GM12892 (cell line): ENCODE measurements at regions not wholly inside any gene's neighbourhood (a gene's known extent, or its start where the extent isn't known, plus 50 kb on each side); places are given as distances from the start of the nearest gene placed in this dataset.

Source experiments
- DNase-seq: peaks from one replicate; pipeline ENCODE4 v3.0.0; 2011; ENCODE audit not compliant: insufficient read length
- FAIRE-seq: peaks from 2 replicates; lab custom pipeline; 2011; peaks lifted over from hg19 to GRCh38; lab: Jason Lieb, UNC
- POLR2A ChIP-seq: IDR thresholded peaks from 2 replicates; pipeline ENCODE4 v1.6.1; 2011; ENCODE audit warnings: low read depth, low read length, control low read depth
- POLR2AphosphoS5 ChIP-seq: IDR thresholded peaks from 2 replicates; pipeline ENCODE4 v1.6.1; 2011; ENCODE audit warnings: low read depth, low read length, control low read depth
- TAF1 ChIP-seq: IDR thresholded peaks from 2 replicates; pipeline ENCODE4 v1.6.1; 2011; ENCODE audit warnings: low read depth, mild to moderate bottlenecking, control low read depth, low read length, borderline replicate concordance

- DNase-seq, result no peak
- FAIRE-seq, result no peak
- TF ChIP-seq POLR2A, result no peak
- TF ChIP-seq TAF1, result no peak
Measured at GRCh38 chr10:28250782-28251181, 52.1 kb downstream of the MPP7 start.

- DNase-seq (no peak), FAIRE-seq (no peak)
- no peak for TF ChIP-seq TAF1
- TF ChIP-seq POLR2AphosphoS5, result no peak
- TF ChIP-seq POLR2A, result no peak
Measured at GRCh38 chr10:28250358-28250757, 52.5 kb downstream of the MPP7 start.

GRCh38 chr10:28249512-28249911 is 53.4 kb downstream of the MPP7 start:
- FAIRE-seq, result no peak
- DNase-seq, result no peak
- TF ChIP-seq TAF1, result no peak
- TF ChIP-seq POLR2AphosphoS5, result no peak
- no peak for TF ChIP-seq POLR2A

DNA sequence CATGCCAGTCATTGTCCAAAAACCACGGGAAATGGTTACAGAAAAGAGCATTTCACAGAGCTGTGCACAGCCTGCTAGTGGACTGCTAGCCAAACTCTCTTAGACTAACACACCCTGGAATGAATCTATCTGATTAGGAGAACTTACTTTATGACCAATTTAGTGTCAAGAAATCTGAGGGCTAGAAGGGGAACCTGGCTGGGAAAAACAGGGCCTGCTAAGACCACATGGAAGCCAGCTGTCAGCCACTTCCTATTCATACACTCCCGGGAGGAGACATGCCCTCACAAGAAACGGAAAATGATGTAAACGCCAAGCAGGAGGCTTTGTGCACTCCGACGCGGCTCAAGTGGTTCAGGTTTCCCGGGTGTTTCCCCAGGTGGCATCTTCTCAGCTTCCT is 54.8 kb downstream of the MPP7 start:
- TF ChIP-seq POLR2AphosphoS5 (no peak), POLR2A (no peak), TAF1 (no peak)
- no peak for FAIRE-seq
- no peak for DNase-seq

- TF ChIP-seq POLR2AphosphoS5 (no peak), POLR2A (no peak), TAF1 (no peak)
- DNase-seq (no peak), FAIRE-seq (no peak)
Measured at GRCh38 chr10:28246023-28246422, 56.8 kb downstream of the MPP7 start.

GRCh38 chr10:28243923-28244322 is 58.9 kb downstream of the MPP7 start:
- FAIRE-seq (no peak), DNase-seq (no peak)
- TF ChIP-seq POLR2A (no peak), POLR2AphosphoS5 (no peak), TAF1 (no peak)

- FAIRE-seq, result no peak
- no peak for DNase-seq
- no peak for TF ChIP-seq TAF1
- no peak for TF ChIP-seq POLR2AphosphoS5
- TF ChIP-seq POLR2A, result no peak
Measured at GRCh38 chr10:28242555-28243204, 60.2 kb downstream of the MPP7 start.

DNA sequence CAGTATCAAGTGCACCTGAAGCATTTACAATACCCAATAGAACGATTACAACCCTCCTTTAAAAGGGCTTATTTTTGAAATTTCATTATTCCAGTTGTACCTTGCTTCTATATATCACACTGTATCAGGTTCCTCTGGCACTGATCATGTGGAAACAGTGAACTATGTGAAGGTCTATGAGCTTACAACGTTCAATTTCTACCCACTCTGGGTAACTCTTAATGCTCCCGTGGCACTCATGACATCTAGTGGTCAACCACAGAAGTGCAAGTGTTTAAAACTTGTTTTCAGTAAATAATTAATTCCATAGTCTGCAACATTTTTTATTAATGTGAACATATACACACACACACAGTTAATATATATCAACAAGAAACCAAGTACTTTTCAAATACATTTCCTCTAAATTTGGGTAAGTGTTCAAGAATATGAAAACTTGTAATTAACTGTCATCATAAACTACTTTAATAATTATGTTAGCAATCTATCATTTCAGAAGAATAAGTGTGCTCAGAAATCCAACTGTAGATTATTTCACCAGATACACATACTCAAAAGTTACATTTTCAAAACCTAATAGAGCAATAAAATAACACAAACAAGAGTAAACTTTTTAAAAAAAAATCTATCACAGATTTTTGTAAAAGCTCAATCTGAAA is 61.0 kb downstream of the MPP7 start:
- TF ChIP-seq POLR2A, result no peak
- TF ChIP-seq POLR2AphosphoS5, result no peak
- no peak for TF ChIP-seq TAF1
- FAIRE-seq, result no peak
- DNase-seq, result no peak

GRCh38 chr10:28240400-28240799 is 62.5 kb downstream of the MPP7 start:
- FAIRE-seq (no peak), DNase-seq (no peak)

DNA sequence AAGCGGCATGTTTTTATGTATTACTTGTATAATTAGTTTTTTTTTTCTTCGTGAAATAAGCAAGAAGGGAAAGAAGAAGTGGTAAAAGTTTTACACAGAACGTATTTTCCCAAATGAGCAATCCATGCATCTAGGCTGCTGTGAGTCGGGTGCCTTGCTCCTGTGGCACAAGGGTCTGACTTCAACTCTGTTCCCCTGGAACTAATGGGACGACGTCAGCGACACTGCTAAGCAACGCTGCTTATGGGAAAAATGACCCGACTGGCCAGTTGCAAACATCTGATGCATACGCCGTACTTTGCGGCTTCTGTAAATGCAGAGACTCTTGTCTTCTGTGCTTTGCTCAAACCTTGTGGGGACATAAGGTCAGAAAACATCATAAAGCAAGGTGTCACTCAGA is 66.3 kb downstream of the MPP7 start:
- TF ChIP-seq POLR2AphosphoS5, result no peak
- no peak for TF ChIP-seq TAF1
- TF ChIP-seq POLR2A, result no peak
- FAIRE-seq (no peak), DNase-seq (no peak)

More at GRCh38 chr10:28240400-28240799, 62.5 kb downstream of the MPP7 start:
- no peak for TF ChIP-seq POLR2AphosphoS5
- no peak for TF ChIP-seq TAF1
- no peak for TF ChIP-seq POLR2A

DNA sequence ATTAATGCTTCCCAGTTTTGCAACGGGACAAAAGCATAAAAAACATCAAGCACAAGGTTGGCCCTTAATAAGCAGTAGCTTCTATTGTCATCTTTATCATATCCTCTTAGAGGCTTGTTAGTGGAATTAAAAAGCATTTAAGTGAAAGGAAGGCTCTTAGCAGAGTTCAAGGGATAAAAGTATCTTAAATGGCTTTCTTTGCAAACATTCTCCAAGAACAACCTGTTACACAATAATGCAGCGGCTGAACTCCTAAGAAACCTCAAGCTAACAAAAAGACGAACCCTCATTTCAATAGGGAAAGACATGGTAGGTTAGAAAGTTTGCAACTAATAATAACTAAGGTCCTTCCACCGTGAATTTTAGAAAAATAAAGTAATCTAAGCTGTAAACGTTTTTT is 82.1 kb downstream of the MPP7 start:
- DNase-seq (no peak), FAIRE-seq (no peak)
- no peak for TF ChIP-seq POLR2A
- no peak for TF ChIP-seq POLR2AphosphoS5
- TF ChIP-seq TAF1, result no peak

DNA sequence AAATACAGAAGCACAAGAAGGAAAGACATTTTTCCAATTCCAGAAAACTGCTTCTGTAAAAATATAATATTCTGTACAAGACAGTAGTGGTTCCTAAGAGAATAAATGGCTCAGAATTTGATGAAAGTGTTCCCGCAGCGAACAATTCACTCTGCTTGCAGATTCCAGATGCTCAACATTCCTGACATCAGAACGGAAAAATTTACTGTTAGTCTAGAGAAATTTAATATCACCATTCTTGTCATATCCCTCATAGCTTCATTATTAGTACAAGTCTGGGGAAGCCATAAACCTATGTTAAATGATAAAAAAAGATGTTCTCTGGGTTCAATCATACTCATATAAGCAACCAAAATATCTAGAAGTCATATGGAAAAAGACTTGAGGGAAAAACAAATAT is 83.6 kb downstream of the MPP7 start:
- DNase-seq (no peak), FAIRE-seq (no peak)
- TF ChIP-seq TAF1 (no peak), POLR2A (no peak)

DNA sequence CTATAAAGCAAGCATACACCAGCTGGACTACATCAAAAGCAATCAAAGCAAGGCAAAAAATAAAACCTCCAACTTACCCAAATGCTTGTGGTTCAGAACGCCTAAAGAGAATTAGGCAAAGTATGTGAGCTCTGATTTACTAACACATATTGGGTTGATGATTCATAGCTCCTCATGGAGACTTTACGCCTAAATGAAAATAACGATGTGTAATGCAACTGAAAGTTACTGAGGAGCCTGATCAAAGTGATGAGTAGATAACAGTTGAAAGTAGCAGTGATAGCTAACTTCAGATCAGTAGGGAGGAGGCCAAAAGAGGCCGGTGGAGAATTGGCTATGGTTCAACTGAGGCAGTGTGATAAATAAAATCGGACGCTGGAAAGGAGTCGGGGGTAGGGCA is 85.0 kb downstream of the MPP7 start:
- FAIRE-seq, result no peak
- no peak for DNase-seq
- no peak for TF ChIP-seq POLR2AphosphoS5
- TF ChIP-seq TAF1, result no peak
- TF ChIP-seq POLR2A, result no peak
